ENCODE measurements at regions not wholly inside any gene's neighbourhood (a gene's known extent, or its start where the extent isn't known, plus 50 kb on each side); places are given as distances from the start of the nearest gene placed in this dataset.

GRCh38 chr5:117262572-117263131 is 688.0 kb upstream of the SEMA6A start:
- POLR2A ChIA-PET: no interaction called here
- CTCF ChIA-PET: interaction anchor here (1.6 kb wide), 1 partner anchor 10 kb away, joined by 3 read pairs; no protein-coding TSS in a partner anchor
- H3K79me2 ChIP-seq (ENCODE audit: control insufficient read depth, insufficient read depth, low read length): no peaks in the 10 kb centered on the region

More at GRCh38 chr5:117262572-117263131, 688.0 kb upstream of the SEMA6A start:
- FAIRE-seq (no peak), DNase-seq (ENCODE audit: low read depth, low spot score) (no peak)
- Histone ChIP-seq H3K9me1 (replicated peaks; ENCODE audit: control insufficient read depth, extremely low read depth, insufficient read depth, low read length) (no peaks in the 10 kb centered on the region), H2AFZ (ENCODE audit: low read depth, low read length) (no peak overlapping the region), H3K9ac (replicated peaks; ENCODE audit: extremely low read depth, insufficient read depth, low read length) (no peak overlapping the region), H3K27me3 (ENCODE audit: control insufficient read depth in 2 of 2, insufficient read depth in 2 of 2, low read length in 2 of 2) (no peaks in the 10 kb centered on the region), H4K20me1 (replicated peaks; ENCODE audit: control insufficient read depth, extremely low read depth, insufficient read depth, low read length) (no peaks in the 10 kb centered on the region), H3K36me3 (ENCODE audit: control insufficient read depth in 2 of 2, extremely low read depth in 1 of 2, insufficient read depth in 2 of 2, low read length in 2 of 2) (no peaks in the 10 kb centered on the region), H3K4me3 (replicated peaks in 1 of 3; ENCODE audit: insufficient read depth in 1 of 3, low read depth in 1 of 3, low read length in 3 of 3) (no peak overlapping the region), H3K4me2 (ENCODE audit: insufficient read depth, low read length) (no peak overlapping the region), H3K27ac (ENCODE audit: insufficient read depth, low read depth, low read length) (no peak overlapping the region), H3K4me1 (ENCODE audit: control insufficient read depth, extremely low read depth, insufficient read depth, low read length) (no peaks in the 10 kb centered on the region), H3K9me3 (replicated peaks; ENCODE audit: control insufficient read depth, insufficient read depth, low read length) (no peaks in the 10 kb centered on the region)
- TF ChIP-seq, protein P1, sequence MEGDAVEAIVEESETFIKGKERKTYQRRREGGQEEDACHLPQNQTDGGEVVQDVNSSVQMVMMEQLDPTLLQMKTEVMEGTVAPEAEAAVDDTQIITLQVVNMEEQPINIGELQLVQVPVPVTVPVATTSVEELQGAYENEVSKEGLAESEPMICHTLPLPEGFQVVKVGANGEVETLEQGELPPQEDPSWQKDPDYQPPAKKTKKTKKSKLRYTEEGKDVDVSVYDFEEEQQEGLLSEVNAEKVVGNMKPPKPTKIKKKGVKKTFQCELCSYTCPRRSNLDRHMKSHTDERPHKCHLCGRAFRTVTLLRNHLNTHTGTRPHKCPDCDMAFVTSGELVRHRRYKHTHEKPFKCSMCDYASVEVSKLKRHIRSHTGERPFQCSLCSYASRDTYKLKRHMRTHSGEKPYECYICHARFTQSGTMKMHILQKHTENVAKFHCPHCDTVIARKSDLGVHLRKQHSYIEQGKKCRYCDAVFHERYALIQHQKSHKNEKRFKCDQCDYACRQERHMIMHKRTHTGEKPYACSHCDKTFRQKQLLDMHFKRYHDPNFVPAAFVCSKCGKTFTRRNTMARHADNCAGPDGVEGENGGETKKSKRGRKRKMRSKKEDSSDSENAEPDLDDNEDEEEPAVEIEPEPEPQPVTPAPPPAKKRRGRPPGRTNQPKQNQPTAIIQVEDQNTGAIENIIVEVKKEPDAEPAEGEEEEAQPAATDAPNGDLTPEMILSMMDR (IDR thresholded peaks at IDR 0.05; ENCODE audit: extremely low read depth in 1 of 2, insufficient read depth in 1 of 2, low read depth in 1 of 2, low read length in 2 of 2): no peak
- TF ChIP-seq EZH2 (IDR thresholded peaks at IDR 0.05; ENCODE audit: borderline replicate concordance, low read depth, low read length, severe bottlenecking): no peak
- TF ChIP-seq JUN (IDR thresholded peaks at IDR 0.05; ENCODE audit: borderline replicate concordance, insufficient read depth, insufficient read length, low read depth): no peak
- TF ChIP-seq, protein P2, sequence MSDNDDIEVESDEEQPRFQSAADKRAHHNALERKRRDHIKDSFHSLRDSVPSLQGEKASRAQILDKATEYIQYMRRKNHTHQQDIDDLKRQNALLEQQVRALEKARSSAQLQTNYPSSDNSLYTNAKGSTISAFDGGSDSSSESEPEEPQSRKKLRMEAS (IDR thresholded peaks at IDR 0.05; ENCODE audit: insufficient read depth, insufficient read length): no peak
- intact Hi-C loops (cut with micrococcal nuclease): no loop called here
- BruUV-seq (replicated peaks): no TSS peak
- dilution Hi-C loops (cut with MboI; ENCODE audit: extremely low pct_ligation_motif_present, low sequenced_read_pairs): no loop called here
